Ishikawa (cell line): ENCODE measurements at regions not wholly inside any gene's neighbourhood (a gene's known extent, or its start where the extent isn't known, plus 50 kb on each side); places are given as distances from the start of the nearest gene placed in this dataset.

Experiments
- CEBPB ChIP-seq: IDR thresholded peaks from 2 replicates; pipeline ENCODE4 v1.6.1; 2012
- CREB1 ChIP-seq: IDR thresholded peaks from 2 replicates; pipeline ENCODE4 v1.6.1; 2012; ENCODE audit warnings: low read depth
- EGR1 ChIP-seq: IDR thresholded peaks from 2 replicates; pipeline ENCODE4 v1.6.1; 2012
- EP300 ChIP-seq: IDR thresholded peaks from 2 replicates; pipeline ENCODE4 v1.6.1; 2012; ENCODE audit warnings: borderline replicate concordance
- FOXM1 ChIP-seq: IDR thresholded peaks from 2 replicates; pipeline ENCODE4 v1.6.1; 2012; ENCODE audit warnings: low read depth, borderline replicate concordance
- NFIC ChIP-seq: IDR thresholded peaks from 2 replicates; pipeline ENCODE4 v1.6.1; 2012
- RAD21 ChIP-seq: IDR thresholded peaks from 2 replicates; pipeline ENCODE4 v1.6.1; 2012; ENCODE audit warnings: low read depth
- TAF1 ChIP-seq: IDR thresholded peaks from 2 replicates; pipeline ENCODE4 v1.6.1; 2012; ENCODE audit warnings: low read depth, mild to moderate bottlenecking
- TCF12 ChIP-seq: IDR thresholded peaks from 2 replicates; pipeline ENCODE4 v1.6.1; 2012; ENCODE audit warnings: low read depth
- TEAD4 ChIP-seq: IDR thresholded peaks from 2 replicates; pipeline ENCODE4 v1.6.1; 2012
- USF1 ChIP-seq: IDR thresholded peaks from 2 replicates; pipeline ENCODE4 v1.6.1; 2012
- YY1 ChIP-seq: IDR thresholded peaks from 2 replicates; pipeline ENCODE4 v1.6.1; 2012; ENCODE audit warnings: low read depth
- ZBTB7A ChIP-seq: IDR thresholded peaks from 2 replicates; pipeline ENCODE4 v1.6.1; 2012; ENCODE audit warnings: low read depth
- TF ChIP-seq, protein P1 (sequence below): IDR thresholded peaks from 2 replicates; pipeline ENCODE4 v1.6.1; 2012
- TF ChIP-seq, protein P2 (sequence below): IDR thresholded peaks from 2 replicates; pipeline ENCODE4 v1.6.1; 2012; ENCODE audit warnings: low read depth, mild to moderate bottlenecking

DNA sequence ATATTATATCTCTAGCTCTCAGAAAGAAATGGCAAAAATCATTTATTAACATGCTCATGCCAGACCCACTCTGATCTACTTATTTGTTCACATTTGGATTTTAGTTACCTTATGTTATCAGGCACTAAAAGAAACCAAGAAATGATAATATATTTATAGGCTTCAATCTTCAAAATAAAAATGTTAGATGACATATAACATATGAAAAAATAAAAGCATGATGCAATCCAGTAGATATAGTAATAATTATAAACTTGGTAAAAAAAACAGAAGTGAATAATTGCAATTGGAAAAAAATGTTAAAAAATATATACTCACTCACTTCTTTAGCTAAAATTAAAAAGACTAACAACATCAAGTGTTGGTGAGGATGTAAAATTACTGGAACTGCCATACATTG lies 248.3 kb upstream of the VRK2 start:
- TF ChIP-seq TCF12 (no peak), FOXM1 (no peak), NFIC (no peak), EP300 (no peak), CREB1 (no peak), CEBPB (no peak), RAD21 (no peak), USF1 (no peak)

- TF ChIP-seq TAF1 (no peak), EGR1 (no peak), RAD21 (no peak), USF1 (no peak), CREB1 (no peak)
Observed at GRCh38 chr2:57802243-57802642, 244.4 kb upstream of the VRK2 start.

GRCh38 chr2:57804971-57805370 lies 241.6 kb upstream of the VRK2 start:
- no peak for TF ChIP-seq TEAD4
- no peak for TF ChIP-seq RAD21
- no peak for TF ChIP-seq NFIC
- TF ChIP-seq EGR1: no peak
- no peak for TF ChIP-seq FOXM1
- no peak for TF ChIP-seq CREB1
- no peak for TF ChIP-seq ZBTB7A
- TF ChIP-seq YY1: no peak
- no peak for TF ChIP-seq EP300
- TF ChIP-seq, protein P1, sequence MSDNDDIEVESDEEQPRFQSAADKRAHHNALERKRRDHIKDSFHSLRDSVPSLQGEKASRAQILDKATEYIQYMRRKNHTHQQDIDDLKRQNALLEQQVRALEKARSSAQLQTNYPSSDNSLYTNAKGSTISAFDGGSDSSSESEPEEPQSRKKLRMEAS: no peak
- TF ChIP-seq TCF12: no peak
- TF ChIP-seq USF1: no peak
- TF ChIP-seq TAF1: no peak
- TF ChIP-seq CEBPB: no peak
- TF ChIP-seq, protein P2, sequence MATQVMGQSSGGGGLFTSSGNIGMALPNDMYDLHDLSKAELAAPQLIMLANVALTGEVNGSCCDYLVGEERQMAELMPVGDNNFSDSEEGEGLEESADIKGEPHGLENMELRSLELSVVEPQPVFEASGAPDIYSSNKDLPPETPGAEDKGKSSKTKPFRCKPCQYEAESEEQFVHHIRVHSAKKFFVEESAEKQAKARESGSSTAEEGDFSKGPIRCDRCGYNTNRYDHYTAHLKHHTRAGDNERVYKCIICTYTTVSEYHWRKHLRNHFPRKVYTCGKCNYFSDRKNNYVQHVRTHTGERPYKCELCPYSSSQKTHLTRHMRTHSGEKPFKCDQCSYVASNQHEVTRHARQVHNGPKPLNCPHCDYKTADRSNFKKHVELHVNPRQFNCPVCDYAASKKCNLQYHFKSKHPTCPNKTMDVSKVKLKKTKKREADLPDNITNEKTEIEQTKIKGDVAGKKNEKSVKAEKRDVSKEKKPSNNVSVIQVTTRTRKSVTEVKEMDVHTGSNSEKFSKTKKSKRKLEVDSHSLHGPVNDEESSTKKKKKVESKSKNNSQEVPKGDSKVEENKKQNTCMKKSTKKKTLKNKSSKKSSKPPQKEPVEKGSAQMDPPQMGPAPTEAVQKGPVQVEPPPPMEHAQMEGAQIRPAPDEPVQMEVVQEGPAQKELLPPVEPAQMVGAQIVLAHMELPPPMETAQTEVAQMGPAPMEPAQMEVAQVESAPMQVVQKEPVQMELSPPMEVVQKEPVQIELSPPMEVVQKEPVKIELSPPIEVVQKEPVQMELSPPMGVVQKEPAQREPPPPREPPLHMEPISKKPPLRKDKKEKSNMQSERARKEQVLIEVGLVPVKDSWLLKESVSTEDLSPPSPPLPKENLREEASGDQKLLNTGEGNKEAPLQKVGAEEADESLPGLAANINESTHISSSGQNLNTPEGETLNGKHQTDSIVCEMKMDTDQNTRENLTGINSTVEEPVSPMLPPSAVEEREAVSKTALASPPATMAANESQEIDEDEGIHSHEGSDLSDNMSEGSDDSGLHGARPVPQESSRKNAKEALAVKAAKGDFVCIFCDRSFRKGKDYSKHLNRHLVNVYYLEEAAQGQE: no peak

GRCh38 chr2:57806449-57806968 lies 240.1 kb upstream of the VRK2 start:
- TF ChIP-seq, protein P2: no peak
- TF ChIP-seq FOXM1: no peak
- TF ChIP-seq CEBPB: no peak
- TF ChIP-seq ZBTB7A: no peak
- no peak for TF ChIP-seq TAF1
- TF ChIP-seq EP300: no peak
- no peak for TF ChIP-seq CREB1
- no peak for TF ChIP-seq NFIC
- no peak for TF ChIP-seq RAD21
- no peak for TF ChIP-seq TEAD4

- no peak for TF ChIP-seq CEBPB
- TF ChIP-seq, protein P2: no peak
- TF ChIP-seq TEAD4: no peak
- TF ChIP-seq CREB1: no peak
Observed at GRCh38 chr2:57809230-57809629, 237.4 kb upstream of the VRK2 start.
